Endothelial cell (in vitro differentiated cells): ENCODE measurements at regions not wholly inside any gene's neighbourhood (a gene's known extent, or its start where the extent isn't known, plus 50 kb on each side); places are given as distances from the start of the nearest gene placed in this dataset.

Experiments used
- DNase-seq: peaks from one replicate; pipeline ENCODE4 v3.0.0; 2021; ENCODE audit warnings: low spot score
- H3K27ac Mint-ChIP-seq: one replicate; pipeline ENCODE4 v1.8.0; 2021; ENCODE audit warnings: mixed read lengths, inconsistent platforms; ENCODE audit not compliant: unreplicated experiment
- H3K27me3 Mint-ChIP-seq: one replicate; pipeline ENCODE4 v1.8.0; 2021; ENCODE audit warnings: mild to moderate bottlenecking, moderate library complexity, mixed read lengths, inconsistent platforms; ENCODE audit not compliant: unreplicated experiment
- H3K36me3 Mint-ChIP-seq: one replicate; pipeline ENCODE4 v1.8.0; 2021; ENCODE audit warnings: mild to moderate bottlenecking, low read depth, mixed read lengths, inconsistent platforms; ENCODE audit not compliant: unreplicated experiment
- H3K4me1 Mint-ChIP-seq: one replicate; pipeline ENCODE4 v1.8.0; 2021; ENCODE audit warnings: mild to moderate bottlenecking, mixed read lengths, inconsistent platforms; ENCODE audit not compliant: unreplicated experiment
- H3K4me3 Mint-ChIP-seq: one replicate; pipeline ENCODE4 v1.8.0; 2021; ENCODE audit warnings: mild to moderate bottlenecking, mixed read lengths, inconsistent platforms; ENCODE audit not compliant: unreplicated experiment
- H3K9me3 Mint-ChIP-seq: one replicate; pipeline ENCODE4 v1.8.0; 2021; ENCODE audit warnings: mixed read lengths, inconsistent platforms; ENCODE audit not compliant: unreplicated experiment
- CTCF ChIP-seq: fragments of 200-600 bp; sonication (generic); IDR thresholded peaks from one replicate; pipeline ENCODE4 v1.5.0; 2021; ENCODE audit warnings: antibody characterized with exemption; ENCODE audit not compliant: unreplicated experiment

- no peak for DNase-seq
- no peaks in the 10 kb centered on the region for H3K4me1 Mint-ChIP-seq
- H3K4me3 Mint-ChIP-seq, result no peak overlapping the region
- no peaks in the 10 kb centered on the region for H3K9me3 Mint-ChIP-seq
- TF ChIP-seq CTCF, result no peak
- H3K36me3 Mint-ChIP-seq, result no peaks in the 10 kb centered on the region
- H3K27me3 Mint-ChIP-seq, result no peaks in the 10 kb centered on the region
- H3K27ac Mint-ChIP-seq, result no peak overlapping the region
Measured at GRCh38 chr5:125398466-125398865, 652.0 kb upstream of the ZNF608 start.

GRCh38 chr5:125399885-125400284, 653.4 kb upstream of the ZNF608 start:
- H3K9me3 Mint-ChIP-seq, result no peaks in the 10 kb centered on the region
- no peaks in the 10 kb centered on the region for H3K4me1 Mint-ChIP-seq
- no peaks in the 10 kb centered on the region for H3K27me3 Mint-ChIP-seq
- TF ChIP-seq CTCF, result no peak
- no peaks in the 10 kb centered on the region for H3K36me3 Mint-ChIP-seq
- H3K27ac Mint-ChIP-seq, result no peak overlapping the region
- no peak for DNase-seq
- no peak overlapping the region for H3K4me3 Mint-ChIP-seq

GRCh38 chr5:125401724-125402622, 655.5 kb upstream of the ZNF608 start:
- H3K27ac Mint-ChIP-seq, result no peak overlapping the region
- no peaks in the 10 kb centered on the region for H3K4me1 Mint-ChIP-seq
- H3K9me3 Mint-ChIP-seq, result no peaks in the 10 kb centered on the region
- no peaks in the 10 kb centered on the region for H3K27me3 Mint-ChIP-seq
- no peak for DNase-seq
- no peak for TF ChIP-seq CTCF
- H3K36me3 Mint-ChIP-seq, result no peaks in the 10 kb centered on the region
- H3K4me3 Mint-ChIP-seq, result no peak overlapping the region

GRCh38 chr5:125402787-125403186, 656.3 kb upstream of the ZNF608 start:
- H3K27me3 Mint-ChIP-seq, result no peaks in the 10 kb centered on the region
- no peak for DNase-seq
- H3K36me3 Mint-ChIP-seq, result no peaks in the 10 kb centered on the region
- no peak overlapping the region for H3K27ac Mint-ChIP-seq
- H3K4me3 Mint-ChIP-seq, result no peak overlapping the region
- H3K9me3 Mint-ChIP-seq, result no peaks in the 10 kb centered on the region
- no peak for TF ChIP-seq CTCF
- no peaks in the 10 kb centered on the region for H3K4me1 Mint-ChIP-seq

GRCh38 chr5:125404056-125404455, 657.6 kb upstream of the ZNF608 start:
- Mint-ChIP-seq H3K27me3 (no peaks in the 10 kb centered on the region), H3K9me3 (no peaks in the 10 kb centered on the region), H3K4me3 (no peak overlapping the region), H3K27ac (no peak overlapping the region), H3K36me3 (no peaks in the 10 kb centered on the region), H3K4me1 (no peaks in the 10 kb centered on the region)
- DNase-seq, result no peak
- TF ChIP-seq CTCF, result no peak
